DND-41 (cell line): ENCODE measurements at regions not wholly inside any gene's neighbourhood (a gene's known extent, or its start where the extent isn't known, plus 50 kb on each side); places are given as distances from the start of the nearest gene placed in this dataset.
"Not testable (repeated sequence)": the region's sequence is repeated elsewhere in the genome, so short reads cannot be mapped to it uniquely, and the experiment has no call there.

Experiments
- ATAC-seq: fragments of 200-7000 bp; cut with Tn5 transposase; 3 replicates; pipeline ENCODE4 v1.9.1; 2021; ENCODE audit warnings: low read depth; ENCODE audit not compliant: insufficient read depth
- DNase-seq: peaks from one replicate; pipeline ENCODE4 v3.0.0-alpha.2; 2020
- H2AFZ ChIP-seq: 2 replicates; pipeline ENCODE4 v1.6.0; 2012; ENCODE audit warnings: low read depth, low read length
- H3K27ac ChIP-seq: 2 replicates; pipeline ENCODE4 v1.5.1; 2012; ENCODE audit warnings: low read length, inconsistent platforms
- H3K27me3 ChIP-seq: fragments of 200-600 bp; sonication (generic); 2 replicates; pipeline ENCODE4 v1.6.0; 2012; ENCODE audit warnings: low read length, mild to moderate bottlenecking, inconsistent platforms; ENCODE audit not compliant: insufficient read depth, poor library complexity
- H3K36me3 ChIP-seq: 2 replicates; pipeline ENCODE4 v1.5.1; 2012; ENCODE audit warnings: low read length, inconsistent platforms; ENCODE audit not compliant: insufficient read depth
- H3K4me1 ChIP-seq: 2 replicates; pipeline ENCODE4 v1.5.1; 2012; ENCODE audit warnings: mild to moderate bottlenecking, low read length; ENCODE audit not compliant: insufficient read depth
- H3K4me2 ChIP-seq: 2 replicates; pipeline ENCODE4 v1.6.0; 2012; ENCODE audit warnings: mild to moderate bottlenecking, moderate library complexity, low read length, inconsistent platforms; ENCODE audit not compliant: insufficient read depth
- H3K4me3 ChIP-seq, 2 experiments: fragments of 200-600 bp in 1 of 2; shearing (Covaris generic) in 1 of 2; 2 replicates each; pipeline ENCODE4 v1.5.1; 2012 to 2016; ENCODE audit warnings: inconsistent platforms in 2 of 2, low read length in 2 of 2, mild to moderate bottlenecking in 2 of 2, low read depth in 1 of 2, moderate library complexity in 1 of 2
- H3K79me2 ChIP-seq: 2 replicates; pipeline ENCODE4 v1.6.0; 2012; ENCODE audit warnings: low read length, inconsistent platforms; ENCODE audit not compliant: insufficient read depth
- H3K9ac ChIP-seq: 2 replicates; pipeline ENCODE4 v1.6.0; 2012; ENCODE audit warnings: low read depth, mild to moderate bottlenecking, inconsistent platforms, low read length, moderate library complexity
- H3K9me3 ChIP-seq: 2 replicates; pipeline ENCODE4 v1.5.1; 2012; ENCODE audit warnings: low read length, moderate library complexity, mild to moderate bottlenecking, inconsistent platforms; ENCODE audit not compliant: insufficient read depth, severe bottlenecking
- H4K20me1 ChIP-seq: 2 replicates; pipeline ENCODE4 v1.6.0; 2012; ENCODE audit warnings: low read length; ENCODE audit not compliant: insufficient read depth
- CTCF ChIP-seq: IDR thresholded peaks from 2 replicates; pipeline ENCODE4 v1.5.1; 2012; ENCODE audit warnings: borderline replicate concordance, low read length, moderate library complexity, mild to moderate bottlenecking; ENCODE audit not compliant: poor library complexity, severe bottlenecking; ENCODE audit errors: extremely low read depth
- EZH2 ChIP-seq: IDR thresholded peaks from 3 replicates; pipeline ENCODE4 v1.6.1; 2012; ENCODE audit warnings: borderline replicate concordance, low read depth, mild to moderate bottlenecking, moderate library complexity, low read length, inconsistent platforms; ENCODE audit not compliant: severe bottlenecking

GRCh38 chr4:175092114-175092513, 174.0 kb downstream of the ADAM29 start:
- H3K4me1 ChIP-seq: no peaks in the 10 kb centered on the region
- TF ChIP-seq EZH2 (no peak), CTCF (no peak)
- H3K4me2 ChIP-seq: no peak overlapping the region
- DNase-seq: no peak
- no peaks in the 10 kb centered on the region for H3K27me3 ChIP-seq
- no peaks in the 10 kb centered on the region for H3K36me3 ChIP-seq
- H2AFZ ChIP-seq: no peak overlapping the region
- no peak overlapping the region for H3K27ac ChIP-seq
- no peak overlapping the region for H3K9ac ChIP-seq
- no peaks in the 10 kb centered on the region for H3K9me3 ChIP-seq
- no peak overlapping the region for H3K4me3 ChIP-seq
- no peaks in the 10 kb centered on the region for H4K20me1 ChIP-seq
- no peaks in the 10 kb centered on the region for H3K79me2 ChIP-seq
- ATAC-seq: no peak

- not testable (repeated sequence) for H3K9ac ChIP-seq, H3K9me3 ChIP-seq, H3K36me3 ChIP-seq, H3K4me3 ChIP-seq, H3K27ac ChIP-seq, H4K20me1 ChIP-seq, H3K27me3 ChIP-seq, H3K4me2 ChIP-seq, H3K79me2 ChIP-seq, H3K4me1 ChIP-seq, H2AFZ ChIP-seq
- DNase-seq (peak; percentile 51), ATAC-seq (peak; percentile 68)
Measured at GRCh38 chr4:175093055-175093454, 174.9 kb downstream of the ADAM29 start.

GRCh38 chr4:175103403-175103802, 185.2 kb downstream of the ADAM29 start:
- no peaks in the 10 kb centered on the region for H3K9me3 ChIP-seq
- H3K27ac ChIP-seq: no peak overlapping the region
- H3K36me3 ChIP-seq: no peaks in the 10 kb centered on the region
- no peaks in the 10 kb centered on the region for H3K27me3 ChIP-seq
- DNase-seq: no peak
- H3K79me2 ChIP-seq: no peaks in the 10 kb centered on the region
- H3K4me3 ChIP-seq: no peak overlapping the region
- no peak overlapping the region for H3K9ac ChIP-seq
- no peak overlapping the region for H3K4me2 ChIP-seq
- no peak for ATAC-seq
- H3K4me1 ChIP-seq: no peaks in the 10 kb centered on the region
- no peak for TF ChIP-seq CTCF
- no peak for TF ChIP-seq EZH2
- H4K20me1 ChIP-seq: no peaks in the 10 kb centered on the region
- no peak overlapping the region for H2AFZ ChIP-seq

- no peak for ATAC-seq
Measured at GRCh38 chr4:175106301-175106700, 188.1 kb downstream of the ADAM29 start.

More at GRCh38 chr4:175106301-175106700, 188.1 kb downstream of the ADAM29 start:
- DNase-seq: no peak
- TF ChIP-seq EZH2 (no peak), CTCF (no peak)
- Histone ChIP-seq H3K27me3 (no peaks in the 10 kb centered on the region), H2AFZ (no peak overlapping the region), H3K27ac (no peak overlapping the region), H3K4me3 (no peak overlapping the region), H4K20me1 (no peaks in the 10 kb centered on the region), H3K36me3 (no peaks in the 10 kb centered on the region), H3K4me2 (no peak overlapping the region), H3K9ac (no peak overlapping the region), H3K9me3 (peaks cover 3% of the 10 kb centered on the region), H3K79me2 (no peaks in the 10 kb centered on the region), H3K4me1 (no peaks in the 10 kb centered on the region)
